Erythroblast (primary cell): ENCODE measurements at regions not wholly inside any gene's neighbourhood (a gene's known extent, or its start where the extent isn't known, plus 50 kb on each side); places are given as distances from the start of the nearest gene placed in this dataset.

ENCODE experiments used
- DNase-seq, 2 experiments: peaks; one replicate each; lab custom pipeline; 2025; lab: John Stamatoyannopoulos, UW
- GATA1 ChIP-seq: IDR thresholded peaks from 2 replicates; pipeline ENCODE4 v1.6.1; 2011; ENCODE audit warnings: low read depth, mild to moderate bottlenecking, control low read depth, low read length, moderate library complexity
- POLR2A ChIP-seq: IDR thresholded peaks from 2 replicates; pipeline ENCODE4 v1.6.1; 2011; ENCODE audit warnings: mild to moderate bottlenecking, low read length

GRCh38 chr7:153006452-153006851 lies 246.9 kb downstream of the ACTR3B start:
- no peak for DNase-seq
- TF ChIP-seq POLR2A = no peak
- TF ChIP-seq GATA1 = no peak

GRCh38 chr7:153006911-153007310 lies 247.4 kb downstream of the ACTR3B start:
- DNase-seq = no peak
- TF ChIP-seq GATA1 (no peak), POLR2A (no peak)

GRCh38 chr7:153010416-153010815 lies 250.9 kb downstream of the ACTR3B start:
- no peak for DNase-seq
- no peak for TF ChIP-seq GATA1
- TF ChIP-seq POLR2A = no peak

DNA sequence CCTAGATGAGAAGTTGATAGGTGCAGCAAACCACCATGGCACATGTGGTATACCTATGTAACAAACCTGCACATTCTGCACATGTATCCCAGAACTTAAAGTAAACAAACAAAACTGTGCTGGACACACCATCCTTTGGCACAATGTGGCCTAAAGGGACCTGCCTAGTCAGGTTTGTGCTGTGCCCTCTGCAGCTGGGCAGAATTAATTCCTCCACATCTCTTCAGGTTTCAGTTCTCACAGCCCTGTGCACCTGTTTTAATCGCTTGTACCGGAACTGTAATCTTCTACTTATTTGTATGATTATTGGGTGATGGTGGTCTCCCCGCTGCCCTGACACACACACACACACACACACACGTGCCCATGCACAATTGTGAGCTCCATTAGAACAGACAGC lies 252.7 kb downstream of the ACTR3B start:
- TF ChIP-seq GATA1 (no peak), POLR2A (no peak)
- no peak for DNase-seq

DNA sequence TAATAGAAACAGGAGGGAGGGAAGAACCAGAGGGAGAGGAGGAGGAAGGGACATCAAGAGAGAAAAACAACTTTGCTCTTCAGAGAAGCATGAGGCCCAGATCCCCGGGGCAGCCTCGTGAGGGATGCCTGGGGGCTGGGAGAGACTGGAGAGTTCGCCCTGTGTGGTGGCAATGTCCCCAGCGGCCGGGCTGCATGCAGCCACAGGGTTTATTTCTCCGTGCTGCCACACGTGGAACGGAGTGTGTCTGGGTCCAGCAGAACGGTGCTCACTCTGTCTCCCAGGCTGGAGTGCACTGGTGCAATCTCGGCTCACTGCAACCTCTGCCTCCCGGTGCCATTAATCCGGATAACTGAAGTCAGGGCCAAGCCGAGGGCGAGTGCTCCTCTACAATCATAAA lies 257.7 kb downstream of the ACTR3B start:
- no peak for DNase-seq

DNA sequence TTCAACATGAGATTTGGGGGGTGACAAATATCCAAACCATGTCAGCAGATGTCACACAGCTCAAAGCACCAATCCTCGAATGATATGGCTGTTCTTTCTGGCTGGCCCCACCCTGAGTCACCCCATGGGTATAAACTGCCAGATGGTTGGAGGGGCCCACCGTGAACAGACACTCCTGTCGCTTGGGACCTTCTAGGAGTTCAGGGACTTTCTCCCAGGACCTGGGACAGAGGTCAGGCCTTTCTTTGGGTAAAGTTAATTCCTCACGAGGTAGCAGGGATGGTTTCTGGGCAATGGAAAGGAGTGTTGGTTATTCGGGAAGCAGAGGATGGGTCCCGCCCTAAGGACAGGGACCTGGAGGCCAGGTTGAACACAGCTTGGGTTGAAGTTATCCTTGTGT lies 262.0 kb downstream of the ACTR3B start:
- DNase-seq = no peak
- no peak for TF ChIP-seq POLR2A
- TF ChIP-seq GATA1 = no peak

More for the DNA sequence above, 257.7 kb downstream of the ACTR3B start:
- TF ChIP-seq POLR2A (no peak), GATA1 (no peak)

GRCh38 chr7:153022475-153023193 lies 263.1 kb downstream of the ACTR3B start:
- TF ChIP-seq GATA1 = no peak
- TF ChIP-seq POLR2A = no peak
- DNase-seq = no peak

GRCh38 chr7:153023194-153023592 lies 263.6 kb downstream of the ACTR3B start:
- DNase-seq = no peak
- TF ChIP-seq POLR2A = no peak
- no peak for TF ChIP-seq GATA1

GRCh38 chr7:153027210-153027609 lies 267.7 kb downstream of the ACTR3B start:
- no peak for TF ChIP-seq GATA1
- TF ChIP-seq POLR2A = no peak
- no peak for DNase-seq

GRCh38 chr7:153027904-153028303 lies 268.4 kb downstream of the ACTR3B start:
- DNase-seq = no peak

GRCh38 chr7:153030976-153031375 lies 271.4 kb downstream of the ACTR3B start:
- no peak for TF ChIP-seq POLR2A
- TF ChIP-seq GATA1 = no peak
- no peak for DNase-seq

More at GRCh38 chr7:153027904-153028303, 268.4 kb downstream of the ACTR3B start:
- no peak for TF ChIP-seq POLR2A
- TF ChIP-seq GATA1 = no peak

- no peak for DNase-seq
- no peak for TF ChIP-seq POLR2A
- TF ChIP-seq GATA1 = no peak
Measured at GRCh38 chr7:153034791-153035190, 275.2 kb downstream of the ACTR3B start.

DNA sequence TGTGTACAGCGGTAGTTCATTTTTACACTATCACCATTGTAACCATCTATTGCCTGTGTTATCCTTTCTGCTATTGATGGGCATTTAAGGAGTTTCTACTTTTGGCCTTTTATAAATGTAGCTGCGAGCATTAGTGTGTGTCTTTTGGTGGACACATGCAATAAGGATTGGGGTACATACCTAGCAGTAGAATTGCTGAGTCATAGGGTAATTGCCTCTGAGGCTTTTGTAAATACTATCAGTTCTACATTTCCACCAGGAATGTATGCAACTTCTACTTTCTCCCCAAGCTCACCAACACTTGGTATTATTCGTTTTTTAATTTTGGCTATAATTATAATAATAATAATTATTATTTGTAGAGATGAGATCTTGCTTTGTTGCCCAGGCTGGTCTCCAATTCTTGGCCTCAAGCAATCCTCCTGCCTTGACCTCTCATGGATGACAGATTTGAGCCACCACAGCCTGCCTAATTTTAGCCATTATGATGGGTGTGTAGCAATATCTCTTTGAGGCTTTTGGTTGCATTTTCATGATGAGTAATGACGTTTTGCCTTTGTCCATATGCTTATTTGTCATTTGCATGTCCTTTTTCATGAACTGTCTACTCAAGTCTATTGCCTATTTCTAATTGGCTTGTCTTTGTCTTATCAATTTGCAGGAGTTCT lies 277.0 kb downstream of the ACTR3B start:
- no peak for TF ChIP-seq POLR2A
- no peak for TF ChIP-seq GATA1
- no peak for DNase-seq

- no peak for DNase-seq
- TF ChIP-seq POLR2A (no peak), GATA1 (no peak)
Measured at GRCh38 chr7:153043440-153043839, 283.9 kb downstream of the ACTR3B start.

GRCh38 chr7:153044981-153045380 lies 285.4 kb downstream of the ACTR3B start:
- no peak for TF ChIP-seq GATA1
- no peak for TF ChIP-seq POLR2A
- DNase-seq = no peak
